Tibial artery (tissue), 4 donors: ENCODE measurements at regions not wholly inside any gene's neighbourhood (a gene's known extent, or its start where the extent isn't known, plus 50 kb on each side); places are given as distances from the start of the nearest gene placed in this dataset.
A peak's percentile ranks its signal among the peaks of the same experiment; 100 is the strongest.

Experiments used
- DNase-seq, 2 donors: peaks; one replicate each; pipeline ENCODE4 v3.0.0-alpha.2; 2019
- H3K27ac ChIP-seq, 2 donors: fragments of 200-600 bp; sonication (generic) in 1 of 2; 1 replicate in 1 of 2; 2 replicates in 1 of 2; pipeline ENCODE4 v1.5.1; 2018 to 2019; ENCODE audit warnings: mild to moderate bottlenecking in 1 of 2
- H3K27me3 ChIP-seq, 2 donors: fragments of 200-600 bp; sonication (generic) in 1 of 2; one replicate each; pipeline versions ENCODE4 v1.5.1 to v1.6.0; 2016 to 2019
- H3K36me3 ChIP-seq, 3 donors: fragments of 200-600 bp; sonication (generic) in 2 of 3; one replicate each; pipeline ENCODE4 v1.5.1; 2016 to 2019; ENCODE audit warnings: mild to moderate bottlenecking in 2 of 3
- H3K4me1 ChIP-seq, 4 donors: fragments of 200-600 bp; sonication (generic) in 2 of 4; 1 replicate in 3 of 4; 2 replicates in 1 of 4; pipeline ENCODE4 v1.5.1; 2016 to 2019
- H3K4me3 ChIP-seq, 2 donors: fragments of 200-600 bp; sonication (generic) in 1 of 2; 1 replicate in 1 of 2; 2 replicates in 1 of 2; pipeline ENCODE4 v1.5.1; 2018 to 2019; ENCODE audit warnings: mild to moderate bottlenecking in 2 of 2
- H3K9me3 ChIP-seq, 3 donors: fragments of 200-600 bp; sonication (generic) in 1 of 3; one replicate each; pipeline ENCODE4 v1.5.1; 2016 to 2019
- CTCF ChIP-seq, 2 experiments: fragments of 200-600 bp in 1 of 2; fragments of 450-650 bp in 1 of 2; IDR thresholded peaks; one replicate each; pipeline ENCODE4 v1.5.1; 2017 to 2019; ENCODE audit warnings: antibody characterized with exemption in 2 of 2, mild to moderate bottlenecking in 1 of 2, moderate library complexity in 1 of 2
- intact Hi-C: fragments of 100-400 bp; cut with DNase I; formaldehyde crosslinking; loops from one replicate; pipeline ENCODE4 v1.15.0; 2023; ENCODE audit warnings: low total_unique reads

- Histone ChIP-seq H3K4me1 (no peaks in the 10 kb centered on the region), H3K27ac (no peak overlapping the region), H3K9me3 (peaks cover 0 to 4% (median 0%) of the 10 kb centered on the region in 3 donors), H3K36me3 (no peaks in the 10 kb centered on the region), H3K27me3 (no peaks in the 10 kb centered on the region), H3K4me3 (no peak overlapping the region)
- intact Hi-C loops = no loop called here
- no peak for TF ChIP-seq CTCF (IDR thresholded peaks at IDR 0.05)
- DNase-seq = no peak
Measured at GRCh38 chr15:62240121-62241096, 75.3 kb upstream of the C2CD4B start.

GRCh38 chr15:62241135-62241770, 76.2 kb upstream of the C2CD4B start:
- Histone ChIP-seq H3K27me3 (no peaks in the 10 kb centered on the region), H3K9me3 (peaks cover 0 to 4% (median 0%) of the 10 kb centered on the region in 3 donors), H3K36me3 (no peaks in the 10 kb centered on the region), H3K27ac (no peak overlapping the region), H3K4me1 (no peaks in the 10 kb centered on the region), H3K4me3 (no peak overlapping the region)
- intact Hi-C loops = no loop called here
- TF ChIP-seq CTCF (IDR thresholded peaks at IDR 0.05) = peak in 1 of 2 experiments; percentile 11
- no peak for DNase-seq

- Histone ChIP-seq H3K27me3 (peaks cover 0 to 5% of the 10 kb centered on the region in 2 donors), H3K36me3 (no peaks in the 10 kb centered on the region), H3K9me3 (peaks cover 0 to 2% (median 0%) of the 10 kb centered on the region in 3 donors), H3K4me1 (no peaks in the 10 kb centered on the region), H3K27ac (no peak overlapping the region), H3K4me3 (no peak overlapping the region)
- intact Hi-C loops = no loop called here
- no peak for DNase-seq
- no peak for TF ChIP-seq CTCF (IDR thresholded peaks at IDR 0.05)
Measured at GRCh38 chr15:62242999-62243398, 77.9 kb upstream of the C2CD4B start.

- H3K4me3 ChIP-seq = no peak overlapping the region
- no peaks in the 10 kb centered on the region for H3K36me3 ChIP-seq
- H3K27ac ChIP-seq = no peak overlapping the region
- intact Hi-C loops = no loop called here
- no peak for TF ChIP-seq CTCF (IDR thresholded peaks at IDR 0.05)
- H3K9me3 ChIP-seq = no peaks in the 10 kb centered on the region
- H3K4me1 ChIP-seq = no peaks in the 10 kb centered on the region
- peaks cover 0 to 9% of the 10 kb centered on the region in 2 donors for H3K27me3 ChIP-seq
- no peak for DNase-seq
Measured at GRCh38 chr15:62244762-62245161, 79.7 kb upstream of the C2CD4B start.

GRCh38 chr15:62248277-62248984, 83.3 kb upstream of the C2CD4B start:
- H3K27me3 ChIP-seq = peaks cover 0 to 12% of the 10 kb centered on the region in 2 donors
- no peak for TF ChIP-seq CTCF (IDR thresholded peaks at IDR 0.05)
- H3K27ac ChIP-seq = no peak overlapping the region
- no peaks in the 10 kb centered on the region for H3K4me1 ChIP-seq
- DNase-seq = no peak
- no peaks in the 10 kb centered on the region for H3K36me3 ChIP-seq
- H3K9me3 ChIP-seq = no peaks in the 10 kb centered on the region
- intact Hi-C loops = no loop called here
- H3K4me3 ChIP-seq = no peak overlapping the region
